ENCODE measurements at regions not wholly inside any gene's neighbourhood (a gene's known extent, or its start where the extent isn't known, plus 50 kb on each side); places are given as distances from the start of the nearest gene placed in this dataset.

- no peak for DNase-seq (ENCODE audit: low spot score)
These were observed 74.1 kb upstream of the SALL4 start for GRCh38 chr20:51876313-51876940.

- DNase-seq (ENCODE audit: low spot score), result no peak
These were observed 71.3 kb upstream of the SALL4 start for GRCh38 chr20:51873652-51874051.

- DNase-seq (ENCODE audit: low spot score), result peak; percentile 62
These were observed 69.6 kb upstream of the SALL4 start for GRCh38 chr20:51871943-51872342.

GRCh38 chr20:51869002-51869401 is 66.7 kb upstream of the SALL4 start:
- no peak for DNase-seq (ENCODE audit: low spot score)

- no peak for DNase-seq (ENCODE audit: low spot score)
These were observed 64.9 kb upstream of the SALL4 start for GRCh38 chr20:51867251-51867650.

GRCh38 chr20:51864967-51865366 is 62.6 kb upstream of the SALL4 start:
- no peak for DNase-seq (ENCODE audit: low spot score)

- no peak for DNase-seq (ENCODE audit: low spot score)
These were observed 60.5 kb upstream of the SALL4 start for GRCh38 chr20:51862796-51863195.

- DNase-seq (ENCODE audit: low spot score), result no peak
These were observed 59.6 kb upstream of the SALL4 start for GRCh38 chr20:51861726-51862466.

- DNase-seq (ENCODE audit: low spot score), result peak; percentile 56
These were observed 58.0 kb upstream of the SALL4 start for GRCh38 chr20:51860111-51860882.

GRCh38 chr20:51856432-51856831 is 54.1 kb upstream of the SALL4 start:
- no peak for DNase-seq (ENCODE audit: low spot score)

- DNase-seq (ENCODE audit: low spot score), result peak; percentile 67
These were observed 52.6 kb upstream of the SALL4 start for GRCh38 chr20:51854921-51855320.
